GM20000 (cell line): ENCODE measurements at regions not wholly inside any gene's neighbourhood (a gene's known extent, or its start where the extent isn't known, plus 50 kb on each side); places are given as distances from the start of the nearest gene placed in this dataset.

Experiments used
- DNase-seq: peaks from one replicate; pipeline ENCODE4 v3.0.0; 2012; ENCODE audit warnings: low spot score
- CTCF ChIP-seq: IDR thresholded peaks from 2 replicates; pipeline ENCODE4 v1.5.1; 2012; ENCODE audit warnings: mild to moderate bottlenecking, control low read depth; ENCODE audit errors: extremely low read depth, missing control alignments

GRCh38 chr4:152193059-152193458 is 342.8 kb downstream of the FBXW7 start:
- DNase-seq: no peak
- no peak for TF ChIP-seq CTCF

GRCh38 chr4:152190907-152191306 is 345.0 kb downstream of the FBXW7 start:
- no peak for TF ChIP-seq CTCF

GRCh38 chr4:152189451-152190179 is 346.3 kb downstream of the FBXW7 start:
- no peak for TF ChIP-seq CTCF
- peak; percentile 18 for DNase-seq

More at GRCh38 chr4:152190907-152191306, 345.0 kb downstream of the FBXW7 start:
- no peak for DNase-seq

GRCh38 chr4:152188801-152189200 is 347.1 kb downstream of the FBXW7 start:
- TF ChIP-seq CTCF: no peak
- no peak for DNase-seq

- no peak for TF ChIP-seq CTCF
- DNase-seq: no peak
Measured at GRCh38 chr4:152187693-152188092, 348.2 kb downstream of the FBXW7 start.

- no peak for DNase-seq
- TF ChIP-seq CTCF: no peak
Measured at GRCh38 chr4:152185786-152186550, 349.9 kb downstream of the FBXW7 start.

- no peak for TF ChIP-seq CTCF
- DNase-seq: no peak
Measured at GRCh38 chr4:152181150-152181549, 354.7 kb downstream of the FBXW7 start.
